ENCODE measurements at regions not wholly inside any gene's neighbourhood (a gene's known extent, or its start where the extent isn't known, plus 50 kb on each side); places are given as distances from the start of the nearest gene placed in this dataset.

DNA sequence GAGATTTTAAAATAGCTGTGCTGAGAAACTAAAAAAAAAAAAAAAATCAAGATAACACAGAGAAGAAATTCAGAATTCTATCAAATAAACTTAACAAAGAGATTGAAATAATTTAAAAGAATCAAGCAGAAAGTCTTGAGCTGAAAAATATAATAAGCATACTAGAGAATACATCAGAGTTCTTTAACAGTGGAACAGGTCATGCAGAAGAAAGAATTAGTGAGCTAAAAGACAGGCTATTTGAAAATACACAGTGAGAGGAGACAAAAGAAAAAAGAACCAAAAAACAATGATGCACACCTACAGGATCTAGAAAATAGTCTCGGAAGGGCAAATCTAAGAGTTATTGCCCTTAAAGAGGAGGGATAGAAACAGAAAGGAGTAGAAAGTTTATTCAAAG is 548.1 kb downstream of the ADCYAP1 start:
- TF ChIP-seq EZH2 (IDR thresholded peaks at IDR 0.05; ENCODE audit: insufficient read depth, poor library complexity, severe bottlenecking) (no peak), EZH2phosphoT487 (IDR thresholded peaks at IDR 0.05; ENCODE audit: insufficient read depth, low read depth) (no peak)
